ENCODE measurements at regions not wholly inside any gene's neighbourhood (a gene's known extent, or its start where the extent isn't known, plus 50 kb on each side); places are given as distances from the start of the nearest gene placed in this dataset.

- no peak for DNase-seq
These were observed 348.3 kb downstream of the PCDH7 start for GRCh38 chr4:31068257-31069075.

DNA sequence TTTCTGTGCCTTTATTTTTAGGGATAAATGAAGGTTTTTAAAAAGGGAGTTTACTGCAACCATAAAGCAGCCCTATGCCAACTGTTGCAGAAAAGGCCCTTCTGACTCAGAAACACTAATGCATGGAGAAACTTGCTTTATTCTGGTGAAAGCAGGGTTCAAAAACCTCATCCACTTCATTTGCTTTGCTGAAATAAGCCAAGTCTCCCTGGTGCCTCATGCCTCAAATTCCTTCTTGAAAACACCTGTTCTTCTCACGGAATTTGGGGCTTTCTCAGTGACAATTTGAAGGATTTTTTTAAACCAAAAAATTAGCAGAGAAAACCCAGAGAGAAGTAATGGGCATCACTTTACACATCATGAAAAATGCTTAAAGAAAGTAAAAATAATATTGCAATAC lies 349.0 kb downstream of the PCDH7 start:
- no peak for DNase-seq

DNA sequence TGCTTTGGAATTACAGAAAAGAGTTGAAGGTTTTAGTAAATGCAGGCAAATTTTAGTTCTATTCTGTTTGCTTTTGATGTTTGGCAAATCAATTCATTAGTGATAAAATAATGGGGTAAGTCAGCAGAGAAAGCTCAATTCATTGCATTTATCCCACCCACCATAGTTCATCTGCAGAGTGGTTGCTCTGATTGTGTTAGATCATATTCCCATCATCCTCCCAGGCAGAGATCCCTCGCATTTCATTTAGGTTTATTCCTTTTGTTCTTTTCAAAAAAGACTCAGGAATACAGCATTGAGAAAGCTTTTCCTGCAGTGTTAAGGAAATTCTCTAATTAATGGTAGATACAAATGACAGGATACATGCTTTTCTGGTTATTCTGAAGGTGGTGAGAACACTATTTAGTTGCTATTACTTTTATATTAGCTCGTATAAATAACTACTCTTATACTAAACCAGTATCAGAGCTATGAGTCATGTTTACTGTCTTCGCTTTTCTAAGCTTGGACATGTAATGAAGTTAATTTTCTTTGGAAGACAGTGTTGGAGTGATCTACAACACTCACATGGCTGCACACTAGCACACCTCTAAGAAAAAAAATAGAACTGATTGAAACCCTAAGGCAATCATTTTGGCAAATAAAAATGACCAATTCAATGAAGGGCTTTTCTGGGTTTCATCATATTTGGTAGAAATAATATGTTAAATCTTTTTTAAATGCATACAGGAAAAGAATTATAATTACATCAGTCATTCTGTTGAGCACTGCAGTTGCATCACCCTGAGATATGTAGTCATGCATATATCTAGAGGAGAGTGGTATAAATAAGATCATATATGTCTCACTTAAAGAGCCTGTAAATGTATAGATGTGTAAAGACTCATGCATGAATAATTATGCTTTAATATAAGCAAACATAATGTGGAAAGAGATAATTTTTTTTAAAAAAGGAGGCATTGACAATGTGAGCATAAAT lies 351.6 kb downstream of the PCDH7 start:
- no peak for DNase-seq

- DNase-seq: no peak
These were observed 355.8 kb downstream of the PCDH7 start for GRCh38 chr4:31075969-31076368.

GRCh38 chr4:31078661-31079060 lies 358.5 kb downstream of the PCDH7 start:
- no peak for DNase-seq

GRCh38 chr4:31080887-31081286 lies 360.7 kb downstream of the PCDH7 start:
- DNase-seq: no peak

DNA sequence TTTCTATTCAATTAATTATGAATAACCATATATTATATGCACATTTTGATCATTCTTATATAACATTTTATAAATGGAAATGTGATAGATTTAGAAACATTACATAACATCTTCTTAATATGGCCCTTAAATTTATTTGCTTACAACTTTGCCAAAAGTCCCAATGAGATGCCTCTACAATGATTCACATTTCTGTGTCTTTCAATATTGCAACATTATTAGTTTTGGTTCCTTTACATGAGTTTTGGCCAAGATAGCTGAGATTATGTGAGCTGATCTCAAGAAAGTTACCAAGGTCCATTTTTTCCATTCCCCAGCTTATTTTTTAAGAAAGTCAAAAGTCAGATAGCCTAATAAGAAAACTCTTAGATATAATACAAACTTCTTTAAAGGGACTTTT lies 361.2 kb downstream of the PCDH7 start:
- DNase-seq: no peak

GRCh38 chr4:31083456-31083855 lies 363.3 kb downstream of the PCDH7 start:
- no peak for DNase-seq

DNA sequence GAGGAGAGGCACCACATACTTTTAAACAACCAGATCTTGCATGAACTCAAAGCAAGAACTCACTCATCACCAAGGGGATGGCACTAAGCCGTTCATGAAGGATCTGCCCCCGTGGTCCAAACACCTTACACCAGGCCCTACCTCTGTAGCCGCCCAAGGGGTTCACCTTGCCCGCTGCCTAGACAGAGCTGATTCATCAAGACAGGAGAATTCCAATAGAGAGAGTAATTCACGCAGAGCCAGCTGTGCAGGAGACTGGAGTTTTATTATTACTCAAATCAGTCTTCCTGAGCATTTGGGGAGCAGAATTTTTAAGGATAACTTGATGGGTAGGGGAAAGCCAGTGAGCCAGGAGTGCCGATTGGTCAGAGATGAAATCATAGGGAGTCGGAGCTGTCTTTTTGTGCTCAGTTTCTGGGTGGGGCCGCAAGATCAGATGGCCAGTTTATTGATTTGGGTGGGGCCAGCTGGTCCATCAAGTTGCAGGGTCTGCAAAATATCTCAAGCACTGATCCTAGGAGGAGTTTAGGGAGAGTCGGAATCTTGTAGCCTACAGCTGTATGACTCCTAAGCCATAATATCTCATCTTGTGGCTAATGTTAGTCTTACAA lies 364.7 kb downstream of the PCDH7 start:
- DNase-seq: no peak

- DNase-seq: no peak
These were observed 365.5 kb downstream of the PCDH7 start for GRCh38 chr4:31085689-31086088.

GRCh38 chr4:31086756-31087330 lies 366.7 kb downstream of the PCDH7 start:
- no peak for DNase-seq

GRCh38 chr4:31088600-31089230 lies 368.5 kb downstream of the PCDH7 start:
- DNase-seq: no peak

- peak; percentile 52 for DNase-seq
These were observed 369.6 kb downstream of the PCDH7 start for GRCh38 chr4:31089815-31090214.

- no peak for DNase-seq
These were observed 374.3 kb downstream of the PCDH7 start for GRCh38 chr4:31094474-31094873.

GRCh38 chr4:31097999-31098398 lies 377.8 kb downstream of the PCDH7 start:
- no peak for DNase-seq

GRCh38 chr4:31100536-31100935 lies 380.4 kb downstream of the PCDH7 start:
- DNase-seq: no peak

GRCh38 chr4:31104043-31104442 lies 383.9 kb downstream of the PCDH7 start:
- DNase-seq: no peak

DNA sequence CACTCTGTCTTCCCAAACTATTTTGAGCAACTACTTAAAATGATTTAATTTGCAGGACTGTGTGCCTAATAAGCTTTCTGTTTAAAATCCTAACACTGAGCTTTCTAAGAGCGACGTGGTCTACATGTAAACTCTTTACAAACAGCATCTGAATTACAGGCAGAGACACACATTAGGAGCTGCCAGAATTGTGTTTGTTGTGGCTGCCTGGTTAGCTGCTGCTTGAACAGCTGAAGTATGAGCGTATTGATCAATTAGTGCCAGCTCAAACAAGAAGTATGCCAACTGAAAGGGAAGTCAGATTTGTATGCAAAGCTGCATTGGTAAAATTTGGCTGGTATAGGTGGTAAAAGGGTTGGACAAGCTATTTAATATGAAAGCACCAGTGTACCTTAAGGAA lies 384.4 kb downstream of the PCDH7 start:
- peak; percentile 68 for DNase-seq

DNA sequence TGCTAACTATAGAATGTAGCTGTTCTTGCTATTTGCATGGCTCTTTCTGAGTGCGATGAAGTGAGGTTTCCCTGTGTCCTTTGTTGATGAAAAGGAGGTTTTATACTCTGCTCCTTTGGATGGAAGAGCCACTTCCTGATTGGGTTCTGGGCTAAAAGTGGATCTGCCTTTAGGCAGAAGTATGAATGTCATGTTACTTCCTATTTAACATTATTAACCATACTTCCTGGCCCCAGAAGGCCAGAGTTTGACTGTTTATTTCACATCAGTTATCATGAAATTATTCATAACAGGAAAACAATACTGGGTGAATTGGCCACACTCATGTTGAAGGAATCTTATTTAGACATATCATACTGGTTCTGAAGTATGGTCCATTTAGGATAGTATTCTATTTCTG lies 386.2 kb downstream of the PCDH7 start:
- no peak for DNase-seq

- no peak for DNase-seq
These were observed 387.2 kb downstream of the PCDH7 start for GRCh38 chr4:31107362-31107761.

DNA sequence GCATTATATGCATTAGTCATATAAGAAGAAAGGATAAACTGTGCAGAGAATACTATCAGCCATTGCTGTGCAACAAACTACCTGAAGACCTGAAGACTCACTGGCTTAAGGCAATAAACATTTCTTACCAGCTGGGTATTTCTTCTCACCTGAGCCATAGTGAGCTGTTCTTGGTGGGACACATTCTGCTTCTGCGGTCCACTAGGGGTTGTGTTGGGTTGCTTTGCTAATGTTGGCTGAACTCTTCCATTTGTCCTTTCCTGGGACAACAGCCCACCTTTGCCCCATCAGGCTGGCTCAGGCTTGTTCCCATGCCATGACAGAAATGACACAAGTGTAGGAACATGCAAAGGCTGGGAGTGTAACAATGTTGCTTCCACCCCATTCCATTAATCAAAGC lies 388.6 kb downstream of the PCDH7 start:
- no peak for DNase-seq

DNA sequence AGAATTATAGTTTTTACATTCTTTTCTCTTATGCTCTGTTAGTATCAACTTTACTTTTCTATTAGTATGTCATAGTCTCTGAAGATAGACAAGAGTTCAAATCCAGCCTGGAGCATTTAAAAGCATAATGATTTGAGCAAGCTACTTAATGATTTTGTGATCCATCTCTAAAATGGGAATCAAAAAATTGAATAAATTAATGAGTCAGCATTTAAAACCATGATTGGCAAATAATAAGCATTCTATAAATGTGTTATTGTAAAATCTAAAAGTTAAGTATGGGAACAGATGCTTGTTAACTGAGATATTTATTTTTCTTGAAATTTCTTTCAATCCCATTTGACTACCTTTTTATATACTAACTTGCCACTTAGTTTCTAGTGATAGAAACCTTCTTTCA lies 391.6 kb downstream of the PCDH7 start:
- DNase-seq: no peak

GRCh38 chr4:31114816-31115215 lies 394.6 kb downstream of the PCDH7 start:
- DNase-seq: no peak

Measured in NCI-H2029 (cell line).